ENCODE measurements at regions not wholly inside any gene's neighbourhood (a gene's known extent, or its start where the extent isn't known, plus 50 kb on each side); places are given as distances from the start of the nearest gene placed in this dataset.
A peak's percentile ranks its signal among the peaks of the same experiment; 100 is the strongest.

- DNase-seq: no peak
- Histone ChIP-seq H3K27me3 (no peaks in the 10 kb centered on the region), H3K36me3 (no peaks in the 10 kb centered on the region), H3K27ac (no peak overlapping the region), H3K4me1 (no peaks in the 10 kb centered on the region), H3K9ac (ENCODE audit: low read depth in 2 of 2, low read length in 2 of 2) (no peak overlapping the region), H3K4me3 (no peak overlapping the region), H3K9me3 (no peaks in the 10 kb centered on the region)
- no peak for TF ChIP-seq CTCF (IDR thresholded peaks at IDR 0.05)
- intact Hi-C loops (cut with DNase I): no loop called here
Measured at GRCh38 chr14:36383767-36384431, 63.5 kb upstream of the MBIP start.

GRCh38 chr14:36373982-36374673 lies 53.7 kb upstream of the MBIP start:
- Histone ChIP-seq H3K27ac (no peak overlapping the region), H3K9me3 (no peaks in the 10 kb centered on the region), H3K9ac (ENCODE audit: low read depth in 2 of 2, low read length in 2 of 2) (no peak overlapping the region), H3K36me3 (no peaks in the 10 kb centered on the region), H3K27me3 (no peaks in the 10 kb centered on the region), H3K4me3 (no peak overlapping the region), H3K4me1 (no peaks in the 10 kb centered on the region)
- TF ChIP-seq CTCF (IDR thresholded peaks at IDR 0.05): peak; percentile 79
- DNase-seq: peak; percentile 87
- intact Hi-C loops (cut with DNase I): loop anchor here (2.0 to 10.0 kb wide), 2 partner anchors 167 to 489 kb away; no protein-coding TSS in a partner anchor

All from colonic mucosa (tissue), 4 donors.